OCI-LY7 (cell line): ENCODE measurements at regions not wholly inside any gene's neighbourhood (a gene's known extent, or its start where the extent isn't known, plus 50 kb on each side); places are given as distances from the start of the nearest gene placed in this dataset.
A peak's percentile ranks its signal among the peaks of the same experiment; 100 is the strongest.

Experiments
- CTCF ChIP-seq: fragments of 200-600 bp; sonication (generic); conservative IDR thresholded peaks from 2 replicates; pipeline ENCODE4 v1.5.1; 2014; ENCODE audit warnings: mild to moderate bottlenecking, antibody characterized with exemption, low read length, moderate library complexity, mixed read lengths
- EZH2phosphoT487 ChIP-seq: fragments of 200-600 bp; sonication (generic); IDR thresholded peaks from 2 replicates; pipeline ENCODE4 v1.6.1; 2018; ENCODE audit warnings: low read depth, borderline replicate concordance, mild to moderate bottlenecking, mixed run types, antibody characterized with exemption, low read length, moderate library complexity, mixed read lengths

- TF ChIP-seq CTCF (peak; percentile 28; the same call in 1 of the 2 replicates), EZH2phosphoT487 (no peak)
Observed at GRCh38 chr13:27354379-27354778, 70.0 kb upstream of the GTF3A start.
